GM18505 (cell line): ENCODE measurements at regions not wholly inside any gene's neighbourhood (a gene's known extent, or its start where the extent isn't known, plus 50 kb on each side); places are given as distances from the start of the nearest gene placed in this dataset.

ENCODE experiments used
- ATAC-seq: cut with Tn5 transposase; IDR thresholded peaks from one replicate; pipeline ENCODE4 v1.9.1; 2021; ENCODE audit not compliant: unreplicated experiment
- POLR2A ChIP-seq: IDR thresholded peaks from 4 replicates; pipeline ENCODE4 v1.6.1; 2011; ENCODE audit warnings: borderline replicate concordance; ENCODE audit not compliant: insufficient read depth, insufficient read length; ENCODE audit errors: extremely low read depth

- TF ChIP-seq POLR2A = no peak
- no peak for ATAC-seq
Observed at GRCh38 chr5:74950836-74951515, 84.8 kb upstream of the FAM169A start.

GRCh38 chr5:74949976-74950375 lies 83.8 kb upstream of the FAM169A start:
- ATAC-seq = no peak
- no peak for TF ChIP-seq POLR2A

GRCh38 chr5:74948031-74948546 lies 81.9 kb upstream of the FAM169A start:
- no peak for TF ChIP-seq POLR2A
- no peak for ATAC-seq

- ATAC-seq = no peak
- TF ChIP-seq POLR2A = no peak
Observed at GRCh38 chr5:74946471-74946870, 80.3 kb upstream of the FAM169A start.

- ATAC-seq = peak; percentile 79
- no peak for TF ChIP-seq POLR2A
Observed at GRCh38 chr5:74945561-74946165, 79.5 kb upstream of the FAM169A start.

GRCh38 chr5:74943905-74944304 lies 77.7 kb upstream of the FAM169A start:
- no peak for ATAC-seq
- TF ChIP-seq POLR2A = no peak

GRCh38 chr5:74942622-74943286 lies 76.6 kb upstream of the FAM169A start:
- no peak for ATAC-seq

GRCh38 chr5:74940782-74941353 lies 74.7 kb upstream of the FAM169A start:
- no peak for ATAC-seq
- no peak for TF ChIP-seq POLR2A

More at GRCh38 chr5:74942622-74943286, 76.6 kb upstream of the FAM169A start:
- no peak for TF ChIP-seq POLR2A

GRCh38 chr5:74938250-74938933 lies 72.2 kb upstream of the FAM169A start:
- no peak for TF ChIP-seq POLR2A
- no peak for ATAC-seq

GRCh38 chr5:74935752-74936091 lies 69.5 kb upstream of the FAM169A start:
- no peak for TF ChIP-seq POLR2A
- ATAC-seq = no peak

GRCh38 chr5:74934949-74935751 lies 69.0 kb upstream of the FAM169A start:
- ATAC-seq = no peak
- TF ChIP-seq POLR2A = no peak

GRCh38 chr5:74927336-74927735 lies 61.1 kb upstream of the FAM169A start:
- no peak for ATAC-seq
- TF ChIP-seq POLR2A = no peak
